Smooth muscle cell (in vitro differentiated cells): ENCODE measurements at regions not wholly inside any gene's neighbourhood (a gene's known extent, or its start where the extent isn't known, plus 50 kb on each side); places are given as distances from the start of the nearest gene placed in this dataset.

ENCODE experiments used
- DNase-seq: peaks from one replicate; lab custom pipeline; 2025; ENCODE audit not compliant: unreplicated experiment; lab: John Stamatoyannopoulos, UW
- H2AFZ ChIP-seq: fragments of 200-600 bp; sonication (generic); 2 replicates; pipeline ENCODE4 v1.6.0; 2016; ENCODE audit warnings: antibody characterized with exemption, low read depth, mild to moderate bottlenecking
- H3F3A ChIP-seq: fragments of 200-600 bp; sonication (generic); 2 replicates; pipeline ENCODE4 v1.6.0; 2017; ENCODE audit warnings: antibody characterized with exemption, low read depth
- H3K27ac ChIP-seq: fragments of 200-600 bp; sonication (generic); 2 replicates; pipeline ENCODE4 v1.5.1; 2016; ENCODE audit warnings: low read depth, mild to moderate bottlenecking
- H3K27me3 ChIP-seq: fragments of 200-600 bp; sonication (generic); 2 replicates; pipeline ENCODE4 v1.6.1; 2016; ENCODE audit warnings: low read depth, mild to moderate bottlenecking
- H3K36me3 ChIP-seq: fragments of 200-600 bp; sonication (generic); 2 replicates; pipeline ENCODE4 v1.5.1; 2016; ENCODE audit warnings: low read depth
- H3K4me1 ChIP-seq: fragments of 200-600 bp; sonication (generic); 2 replicates; pipeline ENCODE4 v1.5.1; 2016; ENCODE audit warnings: low read depth
- H3K4me2 ChIP-seq: fragments of 200-600 bp; sonication (generic); 2 replicates; pipeline ENCODE4 v1.6.0; 2016; ENCODE audit warnings: mild to moderate bottlenecking
- H3K4me3 ChIP-seq: fragments of 200-600 bp; sonication (generic); 2 replicates; pipeline ENCODE4 v1.5.1; 2016; ENCODE audit warnings: mild to moderate bottlenecking
- H3K79me2 ChIP-seq: fragments of 200-600 bp; sonication (generic); 2 replicates; pipeline ENCODE4 v1.6.0; 2016; ENCODE audit warnings: low read depth, mild to moderate bottlenecking
- H3K9ac ChIP-seq: fragments of 200-600 bp; sonication (generic); 2 replicates; pipeline ENCODE4 v1.6.0; 2016; ENCODE audit warnings: low read depth
- H3K9me3 ChIP-seq: fragments of 200-600 bp; sonication (generic); replicated peaks from 2 replicates; pipeline ENCODE4 v1.5.1; 2016; ENCODE audit warnings: low read depth
- H4K20me1 ChIP-seq: fragments of 200-600 bp; sonication (generic); 2 replicates; pipeline ENCODE4 v1.6.0; 2016; ENCODE audit warnings: low read depth
- CTCF ChIP-seq: fragments of 200-600 bp; sonication (generic); IDR thresholded peaks from 2 replicates; pipeline ENCODE4 v1.5.1; 2017; ENCODE audit warnings: borderline replicate concordance, mild to moderate bottlenecking, antibody characterized with exemption; ENCODE audit not compliant: insufficient read depth, poor library complexity, severe bottlenecking
- WGBS: methylation state at CpG from one replicate; pipeline ENCODE4 v1.1.7; 2016; ENCODE audit warnings: low lambda C conversion rate; 5-methylcytosine and 5-hydroxymethylcytosine counted together

- H3K9ac ChIP-seq = peak overlapping the region; percentile 44
- H3K4me2 ChIP-seq = no peak overlapping the region
- H2AFZ ChIP-seq = no peak overlapping the region
- TF ChIP-seq CTCF = no peak
- H3K27ac ChIP-seq = peak overlapping the region; percentile 62
- no peaks in the 10 kb centered on the region for H3K9me3 ChIP-seq
- peaks cover 4% of the 10 kb centered on the region for H3F3A ChIP-seq
- no peak for DNase-seq
- peaks cover 3% of the 10 kb centered on the region for H3K4me1 ChIP-seq
- H3K79me2 ChIP-seq = no peaks in the 10 kb centered on the region
- no peaks in the 10 kb centered on the region for H4K20me1 ChIP-seq
- WGBS = 76% methylated on average over 4 of the region's 4 CpGs
- peaks cover 13% of the 10 kb centered on the region for H3K27me3 ChIP-seq
- H3K36me3 ChIP-seq = no peaks in the 10 kb centered on the region
- no peak overlapping the region for H3K4me3 ChIP-seq
Observed at GRCh38 chr10:36492590-36493515, 632.5 kb upstream of the ANKRD30A start.

- Histone ChIP-seq H2AFZ (no peak overlapping the region), H3K27ac (no peak overlapping the region), H3K27me3 (peaks cover 4% of the 10 kb centered on the region), H4K20me1 (no peaks in the 10 kb centered on the region), H3K9ac (no peak overlapping the region), H3K4me2 (no peak overlapping the region), H3K4me1 (peaks cover 3% of the 10 kb centered on the region), H3K79me2 (no peaks in the 10 kb centered on the region), H3K36me3 (no peaks in the 10 kb centered on the region), H3F3A (peaks cover 4% of the 10 kb centered on the region), H3K9me3 (no peaks in the 10 kb centered on the region), H3K4me3 (no peak overlapping the region)
- TF ChIP-seq CTCF = no peak
- DNase-seq = no peak
- 100% methylated on average over 1 of the region's 1 CpG for WGBS
Observed at GRCh38 chr10:36491926-36492325, 633.5 kb upstream of the ANKRD30A start.

GRCh38 chr10:36489611-36490228 lies 635.7 kb upstream of the ANKRD30A start:
- Histone ChIP-seq H3K27me3 (no peaks in the 10 kb centered on the region), H3K4me2 (peak overlapping the region; percentile 2), H3K4me3 (no peak overlapping the region), H3F3A (peaks cover 4% of the 10 kb centered on the region), H3K79me2 (no peaks in the 10 kb centered on the region), H4K20me1 (no peaks in the 10 kb centered on the region), H2AFZ (no peak overlapping the region), H3K4me1 (peaks cover 3% of the 10 kb centered on the region), H3K9ac (no peak overlapping the region), H3K27ac (peak overlapping the region; percentile 46), H3K9me3 (no peaks in the 10 kb centered on the region), H3K36me3 (no peaks in the 10 kb centered on the region)
- TF ChIP-seq CTCF = no peak
- DNase-seq = no peak
- 66% methylated on average over 5 of the region's 5 CpGs for WGBS

- Histone ChIP-seq H4K20me1 (no peaks in the 10 kb centered on the region), H3F3A (peaks cover 4% of the 10 kb centered on the region), H3K27me3 (no peaks in the 10 kb centered on the region), H3K27ac (no peak overlapping the region), H3K79me2 (no peaks in the 10 kb centered on the region), H3K4me1 (peaks cover 3% of the 10 kb centered on the region), H2AFZ (no peak overlapping the region), H3K9me3 (no peaks in the 10 kb centered on the region), H3K9ac (no peak overlapping the region), H3K4me3 (no peak overlapping the region), H3K4me2 (no peak overlapping the region), H3K36me3 (no peaks in the 10 kb centered on the region)
- no peak for TF ChIP-seq CTCF
- no peak for DNase-seq
- 97% methylated on average over 7 of the region's 7 CpGs for WGBS
Observed at GRCh38 chr10:36489181-36489580, 636.2 kb upstream of the ANKRD30A start.
